Glutamatergic neuron (in vitro differentiated cells): ENCODE measurements at regions not wholly inside any gene's neighbourhood (a gene's known extent, or its start where the extent isn't known, plus 50 kb on each side); places are given as distances from the start of the nearest gene placed in this dataset.
"Not testable (repeated sequence)": the region's sequence is repeated elsewhere in the genome, so short reads cannot be mapped to it uniquely, and the experiment has no call there.

Source experiments
- DNase-seq: peaks from one replicate; pipeline ENCODE4 v3.0.0; 2022
- H3K27ac Mint-ChIP-seq: one replicate; pipeline ENCODE4 v1.8.0; 2020; ENCODE audit warnings: mild to moderate bottlenecking, mixed read lengths, inconsistent platforms; ENCODE audit not compliant: unreplicated experiment
- H3K27me3 Mint-ChIP-seq: one replicate; pipeline ENCODE4 v1.8.0; 2020; ENCODE audit warnings: mild to moderate bottlenecking, moderate library complexity, mixed read lengths, inconsistent platforms; ENCODE audit not compliant: unreplicated experiment
- H3K36me3 Mint-ChIP-seq: one replicate; pipeline ENCODE4 v1.8.0; 2020; ENCODE audit warnings: mild to moderate bottlenecking, mixed read lengths, inconsistent platforms; ENCODE audit not compliant: unreplicated experiment
- H3K4me1 Mint-ChIP-seq: one replicate; pipeline ENCODE4 v1.8.0; 2020; ENCODE audit warnings: mild to moderate bottlenecking, low read depth, mixed read lengths, inconsistent platforms; ENCODE audit not compliant: unreplicated experiment
- H3K4me3 Mint-ChIP-seq: one replicate; pipeline ENCODE4 v1.8.0; 2020; ENCODE audit warnings: mild to moderate bottlenecking, mixed read lengths, inconsistent platforms; ENCODE audit not compliant: unreplicated experiment
- H3K9me3 Mint-ChIP-seq: one replicate; pipeline ENCODE4 v1.8.0; 2020; ENCODE audit warnings: mild to moderate bottlenecking, moderate library complexity, mixed read lengths, inconsistent platforms; ENCODE audit not compliant: unreplicated experiment
- CTCF ChIP-seq: fragments of 200-600 bp; sonication (generic); IDR thresholded peaks from one replicate; pipeline ENCODE4 v1.5.0; 2021; ENCODE audit not compliant: partially characterized antibody, unreplicated experiment

GRCh38 chr5:62212648-62213047 is 93.4 kb upstream of the KIF2A start:
- no peaks in the 10 kb centered on the region for H3K36me3 Mint-ChIP-seq
- no peak overlapping the region for H3K27ac Mint-ChIP-seq
- no peak for DNase-seq
- H3K9me3 Mint-ChIP-seq = peaks cover 3% of the 10 kb centered on the region
- no peaks in the 10 kb centered on the region for H3K4me1 Mint-ChIP-seq
- no peak for TF ChIP-seq CTCF
- peaks cover 3% of the 10 kb centered on the region for H3K27me3 Mint-ChIP-seq
- no peak overlapping the region for H3K4me3 Mint-ChIP-seq

GRCh38 chr5:62214701-62215100 is 91.3 kb upstream of the KIF2A start:
- H3K4me1 Mint-ChIP-seq = peaks cover 5% of the 10 kb centered on the region
- no peak for DNase-seq
- no peak overlapping the region for H3K27ac Mint-ChIP-seq
- H3K36me3 Mint-ChIP-seq = no peaks in the 10 kb centered on the region
- H3K9me3 Mint-ChIP-seq = peaks cover 3% of the 10 kb centered on the region
- TF ChIP-seq CTCF = no peak
- peaks cover 3% of the 10 kb centered on the region for H3K27me3 Mint-ChIP-seq
- no peak overlapping the region for H3K4me3 Mint-ChIP-seq

- not testable (repeated sequence) for H3K4me3 Mint-ChIP-seq, H3K27ac Mint-ChIP-seq, H3K4me1 Mint-ChIP-seq, H3K36me3 Mint-ChIP-seq, H3K9me3 Mint-ChIP-seq, H3K27me3 Mint-ChIP-seq, DNase-seq
Observed at GRCh38 chr5:62216603-62217002, 89.4 kb upstream of the KIF2A start.

DNA sequence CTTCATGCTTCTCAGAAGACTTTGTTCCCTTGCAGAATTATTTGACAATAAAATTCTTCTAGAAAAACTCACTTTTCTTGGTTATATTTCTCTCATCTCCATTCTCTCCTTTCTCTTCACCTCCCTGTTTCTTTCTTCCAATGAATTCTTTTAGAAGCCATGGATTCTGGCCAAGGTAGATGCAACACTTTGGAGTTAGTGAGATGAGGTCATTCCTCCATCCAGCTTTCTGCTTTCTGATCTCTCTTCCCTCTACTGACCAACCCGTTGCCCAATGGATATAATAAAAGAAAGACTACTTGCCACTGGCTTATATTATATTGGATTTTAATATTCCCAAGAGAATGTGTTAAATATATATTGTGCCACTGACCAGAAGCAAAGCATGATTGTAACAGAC is 88.9 kb upstream of the KIF2A start:
- H3K4me1 Mint-ChIP-seq, H3K4me3 Mint-ChIP-seq, H3K36me3 Mint-ChIP-seq, H3K9me3 Mint-ChIP-seq, H3K27me3 Mint-ChIP-seq, H3K27ac Mint-ChIP-seq, DNase-seq: not testable (repeated sequence)

- H3K27me3 Mint-ChIP-seq, H3K36me3 Mint-ChIP-seq, H3K4me1 Mint-ChIP-seq, H3K4me3 Mint-ChIP-seq, DNase-seq, H3K9me3 Mint-ChIP-seq, H3K27ac Mint-ChIP-seq: not testable (repeated sequence)
Observed at GRCh38 chr5:62218860-62219259, 87.1 kb upstream of the KIF2A start.

- DNase-seq, H3K9me3 Mint-ChIP-seq, H3K4me1 Mint-ChIP-seq, H3K27me3 Mint-ChIP-seq, H3K36me3 Mint-ChIP-seq, H3K27ac Mint-ChIP-seq, H3K4me3 Mint-ChIP-seq: not testable (repeated sequence)
Observed at GRCh38 chr5:62221881-62222280, 84.1 kb upstream of the KIF2A start.

GRCh38 chr5:62222305-62222704 is 83.7 kb upstream of the KIF2A start:
- H3K36me3 Mint-ChIP-seq, H3K27ac Mint-ChIP-seq, H3K9me3 Mint-ChIP-seq, H3K4me1 Mint-ChIP-seq, H3K27me3 Mint-ChIP-seq, H3K4me3 Mint-ChIP-seq, DNase-seq: not testable (repeated sequence)

DNA sequence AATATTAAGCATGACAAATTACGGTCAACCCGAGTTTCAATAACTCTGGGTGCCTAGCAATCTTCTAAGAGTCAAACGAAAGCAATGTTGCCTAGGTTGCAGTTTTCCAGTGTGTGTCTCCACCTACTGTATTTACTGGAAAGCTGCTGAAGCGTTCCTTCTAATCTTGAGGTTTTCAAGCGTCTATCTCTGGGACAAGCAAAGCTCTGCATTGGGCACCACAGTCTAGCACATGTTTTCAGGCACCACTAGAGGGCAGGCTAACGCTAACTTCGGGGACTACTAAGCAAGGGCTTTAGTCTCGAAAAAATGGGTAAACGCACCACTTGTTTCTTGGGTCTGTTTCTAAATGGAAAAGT is 82.7 kb upstream of the KIF2A start:
- H3K9me3 Mint-ChIP-seq, H3K4me1 Mint-ChIP-seq, H3K4me3 Mint-ChIP-seq, H3K36me3 Mint-ChIP-seq, H3K27me3 Mint-ChIP-seq, H3K27ac Mint-ChIP-seq: not testable (repeated sequence)
- peak; percentile 48 for TF ChIP-seq CTCF
- peak; percentile 75 for DNase-seq
